GM21786 (cell line): ENCODE measurements at regions not wholly inside any gene's neighbourhood (a gene's known extent, or its start where the extent isn't known, plus 50 kb on each side); places are given as distances from the start of the nearest gene placed in this dataset.

Experiments used
- ATAC-seq: cut with Tn5 transposase; IDR thresholded peaks from one replicate; pipeline ENCODE4 v1.9.1; 2021; ENCODE audit not compliant: unreplicated experiment

DNA sequence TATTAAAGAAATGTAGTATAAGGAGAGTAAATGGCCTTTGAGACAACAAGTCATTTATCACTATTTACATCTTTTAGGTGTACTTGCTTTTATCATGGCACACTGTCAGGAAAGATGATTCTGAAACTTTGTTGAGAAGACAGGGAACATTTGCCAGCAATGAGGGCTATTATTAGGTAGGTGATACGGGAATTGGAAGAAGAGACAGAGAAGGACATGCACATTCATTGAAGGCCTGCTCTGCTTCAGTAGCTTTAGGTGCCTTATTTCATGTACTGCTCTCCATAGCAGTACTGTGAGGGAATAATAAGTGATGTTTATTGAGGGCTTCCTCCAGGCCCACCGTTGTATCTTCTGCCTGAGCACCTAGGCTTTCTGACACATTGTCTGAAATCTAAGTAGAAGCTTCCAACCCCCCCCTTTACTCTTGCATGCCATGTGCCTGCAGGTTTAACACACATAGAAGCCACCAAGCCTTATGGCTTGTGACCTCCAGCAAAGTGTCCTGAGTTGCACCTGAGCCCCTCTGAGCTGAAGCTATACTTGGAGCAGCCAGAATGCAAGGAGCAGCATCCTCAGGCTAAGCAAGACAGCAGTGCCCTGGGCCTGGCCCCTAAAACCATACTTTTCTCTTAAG, 275.2 kb upstream of the VLDLR start:
- ATAC-seq, result no peak

DNA sequence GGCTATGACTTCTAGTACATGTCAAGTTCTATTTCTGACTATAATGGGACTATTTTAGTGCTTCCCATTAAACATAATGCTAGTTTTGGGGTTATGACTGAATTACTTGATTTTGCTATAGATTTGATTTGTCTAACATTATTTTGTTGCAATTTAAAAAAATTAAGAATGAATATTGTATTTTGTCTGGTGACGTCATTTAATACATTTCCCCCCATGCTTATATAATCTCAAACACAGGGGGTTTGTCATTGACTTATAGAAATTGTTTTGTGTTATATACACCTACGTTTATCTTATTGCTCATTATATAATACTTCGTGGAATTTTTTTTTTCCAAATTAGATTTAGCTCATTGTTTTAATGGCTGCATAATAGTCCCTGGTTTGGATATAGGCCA, 270.3 kb upstream of the VLDLR start:
- ATAC-seq, result no peak

DNA sequence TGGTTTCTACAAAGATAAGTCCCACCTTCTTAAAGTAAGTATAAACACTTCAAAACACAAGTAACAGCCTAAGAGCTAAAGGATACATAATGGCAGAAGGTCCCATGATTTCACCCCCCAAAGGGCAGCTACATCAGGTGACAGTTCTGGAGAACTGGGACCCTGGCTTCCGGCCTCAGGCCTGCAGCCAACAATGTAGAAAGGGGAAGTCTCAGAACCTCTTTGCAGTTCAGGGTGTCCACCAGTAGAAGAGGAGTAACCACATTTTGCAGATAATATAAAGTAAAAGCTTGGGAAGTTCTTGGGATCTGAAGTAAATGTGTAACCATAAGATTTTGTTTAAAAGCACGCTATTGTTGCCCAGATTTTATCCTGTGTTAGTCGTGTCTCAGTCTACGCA, 267.4 kb upstream of the VLDLR start:
- ATAC-seq, result no peak

DNA sequence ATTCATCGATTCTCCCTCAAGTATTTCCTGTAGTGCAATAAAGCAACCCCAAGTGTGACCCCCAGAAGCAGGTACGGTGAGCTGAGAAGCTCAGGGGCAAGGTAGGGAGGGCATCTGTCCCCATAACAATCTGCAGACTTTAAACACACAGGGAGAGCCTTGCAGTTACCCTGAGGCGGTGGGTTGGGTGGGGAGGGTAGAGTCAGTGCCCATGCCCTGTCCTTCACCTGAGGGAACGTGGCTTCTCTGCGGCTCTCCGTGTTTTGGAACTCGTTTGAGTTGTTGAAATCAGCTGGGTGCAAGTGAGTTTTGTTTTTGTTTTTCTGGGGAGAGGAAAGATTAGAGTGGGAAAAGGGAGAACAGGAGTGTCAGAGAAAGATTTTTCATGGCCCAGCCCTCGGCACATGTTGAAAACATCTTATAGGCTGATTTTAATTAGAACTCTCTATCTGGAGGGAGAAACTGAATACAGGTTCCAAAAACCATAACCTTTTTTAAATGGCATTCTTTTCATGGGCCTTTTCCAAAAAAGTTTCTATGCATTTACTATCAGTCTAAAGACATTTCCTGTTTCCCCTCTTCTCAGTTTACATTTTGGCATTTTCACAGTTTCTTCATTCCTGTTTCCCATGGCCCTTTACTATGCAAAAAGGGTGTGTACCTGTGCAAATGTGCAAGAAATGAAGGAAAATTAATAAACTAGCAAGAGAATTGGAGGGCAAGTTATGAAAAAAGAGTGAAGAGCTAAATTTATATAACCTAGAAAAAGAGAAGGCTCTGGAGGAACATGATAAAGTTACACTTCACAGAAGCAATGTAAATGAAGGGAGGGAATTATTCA, 266.5 kb upstream of the VLDLR start:
- ATAC-seq, result no peak

DNA sequence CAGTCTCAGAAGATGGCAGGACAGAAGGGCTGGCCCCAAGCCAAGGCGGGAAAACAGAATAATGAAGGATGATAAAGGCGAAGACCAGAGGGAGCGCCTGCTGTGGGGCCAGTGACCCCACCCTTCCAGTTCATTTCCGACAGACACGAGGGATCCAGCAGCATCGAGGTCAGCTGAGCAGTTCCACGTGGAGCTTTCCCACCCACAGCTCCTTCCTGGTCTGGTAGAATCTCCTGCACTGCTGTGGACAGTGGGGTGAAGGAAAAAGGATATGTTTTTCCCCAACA, 265.9 kb upstream of the VLDLR start:
- ATAC-seq, result no peak

DNA sequence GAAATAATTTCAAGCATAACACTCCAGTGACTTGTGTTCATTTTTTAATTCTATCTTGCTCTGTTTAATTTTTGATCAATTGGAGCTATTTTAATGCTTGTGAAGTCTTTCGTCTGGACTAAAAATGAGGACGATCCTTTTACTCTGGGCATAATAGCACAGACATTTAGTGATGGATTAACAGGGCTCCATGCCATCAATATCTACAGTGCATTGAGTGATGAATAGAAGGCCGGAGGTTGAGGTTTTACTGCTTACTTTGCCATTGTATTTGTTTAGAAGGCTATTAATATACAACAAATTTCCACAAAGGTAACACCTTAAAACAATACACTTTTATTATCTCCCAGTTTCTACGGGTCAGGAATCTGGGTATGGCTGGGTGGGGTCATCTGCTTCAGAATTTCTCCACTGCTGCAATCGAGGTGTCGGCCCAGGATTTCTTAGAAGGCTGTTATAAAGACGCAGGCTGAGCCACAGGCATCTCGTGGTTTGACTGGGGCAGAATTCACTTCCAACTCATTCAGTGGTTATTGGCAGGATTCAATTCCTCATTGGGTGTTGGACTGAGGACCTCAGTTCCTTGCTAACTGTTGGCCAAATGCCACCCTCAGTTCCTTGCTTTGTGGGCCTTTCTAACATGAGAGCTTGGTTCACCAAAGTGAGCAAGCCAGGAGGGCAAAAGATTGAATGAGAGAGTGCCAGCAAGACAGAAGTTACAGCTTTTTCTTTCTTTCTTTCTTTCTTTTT, 265.4 kb upstream of the VLDLR start:
- no peak for ATAC-seq

DNA sequence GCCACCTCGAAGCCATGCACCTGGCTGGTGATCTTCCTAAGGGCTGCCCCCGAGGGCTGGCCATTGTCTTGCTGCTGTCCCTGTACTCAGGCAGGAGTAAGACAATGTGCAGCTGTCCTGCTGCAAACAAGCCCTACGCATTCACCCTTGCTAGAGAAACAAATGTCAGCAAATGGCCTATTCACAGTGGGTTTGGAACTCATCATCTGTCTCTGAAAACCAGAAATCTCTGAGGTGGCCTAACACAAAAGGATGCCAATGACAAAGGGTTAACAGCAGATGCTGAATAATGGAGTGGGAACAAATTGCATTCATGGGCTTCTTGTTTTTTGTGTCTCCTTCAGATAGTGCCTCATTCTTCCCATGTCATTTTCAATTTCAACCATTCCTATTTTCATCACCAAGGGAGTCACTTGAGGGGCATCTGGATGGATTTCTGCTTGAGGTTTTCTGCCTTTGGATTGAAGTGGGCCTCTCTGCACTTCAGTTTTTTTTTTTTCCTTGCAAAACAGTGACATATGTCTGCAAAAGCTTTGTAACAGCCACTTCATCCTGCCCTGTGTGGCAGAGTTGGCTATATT, 261.6 kb upstream of the VLDLR start:
- ATAC-seq, result no peak

DNA sequence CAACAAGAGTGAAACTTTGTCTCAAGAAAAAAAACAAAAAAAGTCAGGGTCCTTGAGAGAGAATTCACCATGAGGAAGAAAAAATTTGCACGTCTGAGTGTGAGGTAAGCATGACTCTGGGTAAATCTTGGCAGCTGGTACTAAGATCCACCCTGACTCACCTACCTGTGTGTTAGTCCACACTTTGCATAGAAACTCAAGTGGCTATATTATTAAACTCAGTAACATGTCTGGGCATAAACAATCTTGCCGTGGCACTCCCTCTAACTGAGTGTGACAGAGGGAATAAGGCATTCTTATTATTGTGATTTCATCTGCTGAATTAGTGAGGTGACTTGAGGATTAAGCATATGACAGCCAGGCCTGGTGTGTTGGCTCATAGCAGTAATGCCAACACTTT, 259.4 kb upstream of the VLDLR start:
- ATAC-seq, result no peak

DNA sequence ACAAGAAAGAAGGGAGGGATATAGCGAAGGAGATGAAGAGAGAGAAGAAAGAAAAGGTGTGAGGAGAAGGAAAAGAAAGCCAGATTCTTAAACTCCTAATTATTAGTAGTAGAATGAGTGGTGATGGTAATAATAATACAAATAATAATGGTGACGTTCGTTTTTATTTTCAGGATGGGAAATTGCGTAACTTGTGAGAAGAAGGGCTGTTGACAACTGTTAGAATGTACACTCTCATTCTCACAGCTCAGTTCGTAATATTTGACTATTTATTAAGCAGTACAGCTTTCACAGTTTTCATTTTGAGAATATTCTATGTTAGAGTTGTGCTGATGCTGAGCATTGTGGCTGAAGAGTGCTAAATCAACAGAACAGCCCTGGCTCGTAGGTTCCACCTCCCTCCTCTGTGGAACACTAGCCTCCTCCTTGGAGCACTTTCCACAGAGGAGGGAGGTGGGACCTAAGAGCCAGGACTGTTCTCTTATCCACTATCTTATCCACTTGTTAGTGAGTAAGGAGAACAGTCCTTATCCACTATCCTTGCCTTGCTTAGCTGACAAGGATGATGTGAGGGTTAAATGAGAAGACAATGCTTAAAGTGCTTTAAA, 258.3 kb upstream of the VLDLR start:
- no peak for ATAC-seq

DNA sequence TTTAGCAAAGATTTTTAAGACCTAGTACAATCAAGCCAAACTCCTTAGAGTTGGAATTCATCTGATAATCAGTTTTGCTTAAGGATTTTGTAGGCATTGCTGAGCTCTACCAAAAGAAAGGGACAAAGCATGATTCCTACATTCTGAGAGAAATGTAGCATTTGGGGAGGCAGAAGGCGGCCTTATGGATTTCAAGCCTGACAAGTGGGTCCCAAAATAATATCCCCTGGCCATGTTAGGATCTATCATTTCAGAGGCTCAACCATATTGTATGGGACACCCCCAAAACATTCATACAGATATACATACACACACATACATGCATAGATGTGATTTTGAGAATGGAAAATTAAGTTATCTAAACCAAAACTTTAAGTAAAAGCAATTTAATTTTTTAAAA, 257.8 kb upstream of the VLDLR start:
- ATAC-seq, result no peak

DNA sequence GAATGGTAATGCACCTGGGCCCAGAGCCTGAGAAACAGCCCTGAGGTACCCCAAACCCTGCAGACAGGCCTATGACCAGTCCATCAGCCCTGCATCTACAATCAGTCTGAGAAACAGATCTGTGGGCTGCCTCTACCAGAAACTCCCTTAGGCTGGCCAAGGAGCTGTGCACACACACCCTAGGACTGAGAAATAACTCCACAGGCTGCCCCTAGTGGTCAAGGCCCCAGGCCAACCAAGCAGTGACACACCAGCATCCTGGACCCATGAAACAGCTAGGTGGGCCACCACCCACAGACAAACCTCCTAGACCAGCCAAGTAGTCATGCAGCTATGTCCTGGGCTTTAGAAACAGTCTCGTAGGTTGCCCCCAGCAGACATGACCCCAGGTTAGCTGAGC, 253.6 kb upstream of the VLDLR start:
- ATAC-seq, result no peak

DNA sequence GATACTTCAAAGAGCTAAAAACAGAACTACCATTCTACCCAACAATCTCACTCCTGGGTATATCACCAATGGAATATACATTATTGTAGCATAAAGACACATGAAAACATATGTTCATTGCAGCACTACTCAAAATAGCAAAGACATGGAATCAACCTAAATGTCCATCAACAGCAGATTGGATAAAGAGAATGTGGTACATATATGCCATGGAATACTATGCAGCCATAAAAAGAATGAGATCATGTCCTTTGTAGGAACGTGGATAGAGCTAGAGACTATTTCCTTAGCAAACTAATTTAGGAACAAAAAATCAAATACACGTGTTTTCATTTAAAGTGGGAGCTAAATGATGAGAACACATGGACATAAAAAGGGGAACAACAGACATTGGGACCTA, 247.9 kb upstream of the VLDLR start:
- ATAC-seq, result no peak

DNA sequence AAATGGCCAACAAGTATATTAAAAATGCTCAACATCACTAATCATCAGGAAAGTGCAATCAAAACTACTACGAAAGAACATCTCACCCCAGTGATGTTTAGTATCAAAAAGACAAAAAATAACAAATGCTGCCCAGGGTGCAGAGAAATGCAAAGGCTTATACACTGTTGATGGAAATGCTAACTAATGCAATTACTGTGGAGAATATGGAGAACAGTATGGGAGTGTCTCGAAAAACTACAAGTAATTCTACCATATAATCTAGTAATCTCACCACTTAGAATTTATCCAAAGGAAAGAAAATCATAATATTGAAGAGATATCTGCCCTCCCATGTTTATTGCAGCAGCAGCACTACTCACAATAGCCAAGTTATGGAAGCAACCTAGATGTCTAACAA, 246.5 kb upstream of the VLDLR start:
- ATAC-seq, result no peak

DNA sequence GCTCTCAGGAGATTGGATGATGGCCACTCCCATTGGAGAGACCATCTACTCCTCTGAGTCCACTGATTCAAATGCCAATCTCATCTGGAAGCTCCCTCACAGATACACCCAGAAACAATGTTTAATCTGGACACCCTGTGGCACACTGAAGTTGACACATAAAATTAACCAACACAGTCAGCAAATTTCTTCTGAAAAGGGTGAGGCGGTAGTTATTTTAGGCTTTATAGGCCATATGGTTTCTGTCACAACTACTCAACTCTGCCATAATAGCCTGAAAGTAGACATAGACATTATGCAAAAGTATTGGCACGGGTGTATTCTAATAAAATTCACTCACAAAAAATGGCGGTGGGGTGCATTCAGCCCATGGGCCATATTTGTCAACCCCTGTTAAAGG, 244.5 kb upstream of the VLDLR start:
- no peak for ATAC-seq

DNA sequence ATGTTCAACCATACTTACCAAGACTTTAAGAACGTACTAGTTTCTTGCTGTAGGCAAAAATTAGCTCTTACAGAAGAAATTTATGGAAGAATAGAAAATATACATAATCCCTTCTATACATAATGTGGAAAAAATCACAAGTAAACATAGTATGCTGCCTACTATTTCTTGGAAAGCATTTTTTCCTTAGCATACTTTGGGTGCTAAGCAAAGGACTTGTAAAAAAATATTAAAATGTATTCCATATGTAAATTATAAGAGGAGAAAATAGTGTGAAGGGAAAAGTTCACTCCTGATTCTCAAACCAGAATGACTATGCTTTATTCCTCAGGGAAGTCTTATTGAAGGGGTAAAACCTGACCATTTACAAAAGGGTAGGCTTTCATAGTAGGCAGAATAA, 243.8 kb upstream of the VLDLR start:
- ATAC-seq, result no peak

DNA sequence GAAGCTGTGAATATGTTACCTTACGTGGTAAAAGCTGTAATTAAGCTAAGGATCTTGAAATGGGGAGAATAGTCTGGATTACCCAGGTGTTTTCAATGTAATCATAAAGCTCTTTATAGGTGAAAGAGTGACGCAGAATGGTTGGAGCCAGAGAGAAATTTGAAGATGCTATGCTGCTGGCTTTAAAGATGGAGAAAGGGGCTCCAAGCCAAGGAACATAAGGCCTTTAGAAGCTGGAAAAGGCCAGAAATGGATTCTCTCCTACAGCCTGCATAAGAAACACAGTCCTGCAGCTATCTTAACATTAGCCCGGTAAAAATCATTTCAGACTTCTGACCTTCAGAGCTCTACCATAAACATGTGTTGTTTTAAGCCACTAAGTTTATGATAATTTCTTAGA, 243.3 kb upstream of the VLDLR start:
- ATAC-seq, result no peak

DNA sequence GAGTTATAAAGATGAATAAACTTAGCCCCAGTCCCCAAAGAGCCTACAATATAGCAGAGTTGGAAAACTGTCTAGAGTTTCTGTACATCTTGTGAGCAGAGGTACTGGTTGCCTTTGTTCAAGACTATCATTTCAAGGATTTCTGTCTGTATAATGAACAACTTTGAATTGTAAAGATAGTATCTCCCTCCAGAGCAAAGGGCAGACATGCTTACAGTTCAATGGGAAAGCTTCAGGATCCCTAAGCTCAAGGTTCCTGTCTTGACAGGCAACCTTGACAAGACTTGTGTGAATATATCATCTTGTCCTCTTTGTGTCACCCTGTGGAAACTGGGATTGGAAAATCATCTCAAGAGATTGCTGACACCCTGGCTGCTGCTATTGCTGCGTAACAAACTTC, 242.8 kb upstream of the VLDLR start:
- ATAC-seq, result no peak

DNA sequence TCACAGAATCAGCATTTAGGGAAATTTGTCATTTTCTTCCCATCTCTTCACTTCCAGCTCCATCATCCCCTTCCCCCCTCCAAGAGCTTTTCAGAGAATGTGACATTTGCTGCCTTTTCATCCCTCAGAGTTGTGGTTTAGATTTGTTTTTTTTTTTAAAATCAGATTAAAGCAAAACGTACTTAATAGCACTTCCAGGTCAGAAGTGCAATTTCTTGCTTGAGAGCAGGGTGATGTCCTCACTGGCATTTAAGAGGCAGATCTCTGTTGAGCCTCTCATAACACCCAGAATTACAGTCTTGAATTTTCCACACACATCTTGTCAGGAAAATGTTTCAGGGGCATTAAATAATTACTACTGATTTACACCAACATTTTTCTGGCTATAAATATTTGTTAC, 236.8 kb upstream of the VLDLR start:
- ATAC-seq, result no peak

DNA sequence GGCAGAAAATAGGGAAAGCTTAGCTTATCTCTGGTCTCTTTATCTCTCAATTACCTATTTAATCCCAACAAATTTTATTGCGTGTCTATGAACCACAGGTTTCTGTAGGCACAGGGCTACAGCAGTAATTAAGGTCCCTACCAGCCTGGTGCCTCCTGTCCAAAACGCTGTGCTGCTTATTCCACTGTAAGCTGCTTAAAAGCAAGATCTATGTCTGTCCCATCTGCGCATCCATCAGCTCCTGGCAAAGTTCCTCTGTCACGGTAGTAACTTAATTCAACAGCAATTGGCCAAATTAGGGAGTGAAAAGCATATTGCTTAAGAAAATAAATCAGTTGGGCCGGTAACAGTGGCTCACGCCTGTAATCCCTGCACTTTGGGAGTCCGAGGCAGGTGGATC, 235.8 kb upstream of the VLDLR start:
- ATAC-seq, result no peak

DNA sequence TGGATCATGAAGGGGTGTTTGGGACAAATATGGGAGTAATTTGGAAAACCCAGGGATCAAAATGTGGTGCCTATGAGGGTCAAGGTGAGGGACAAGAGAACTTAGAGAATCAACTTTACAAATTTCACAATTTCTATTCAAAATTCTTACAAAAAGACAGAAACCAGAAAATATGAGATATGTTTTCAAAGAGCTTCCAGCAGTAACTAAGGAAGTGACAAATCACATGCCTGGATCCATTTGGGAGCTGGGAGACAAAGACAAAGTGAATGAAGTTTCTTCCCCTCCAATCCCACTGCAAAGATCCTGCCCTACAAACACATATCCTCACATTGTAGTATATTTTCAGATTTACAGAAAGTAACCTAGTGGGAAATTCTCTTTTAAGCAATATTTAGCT, 235.0 kb upstream of the VLDLR start:
- no peak for ATAC-seq

DNA sequence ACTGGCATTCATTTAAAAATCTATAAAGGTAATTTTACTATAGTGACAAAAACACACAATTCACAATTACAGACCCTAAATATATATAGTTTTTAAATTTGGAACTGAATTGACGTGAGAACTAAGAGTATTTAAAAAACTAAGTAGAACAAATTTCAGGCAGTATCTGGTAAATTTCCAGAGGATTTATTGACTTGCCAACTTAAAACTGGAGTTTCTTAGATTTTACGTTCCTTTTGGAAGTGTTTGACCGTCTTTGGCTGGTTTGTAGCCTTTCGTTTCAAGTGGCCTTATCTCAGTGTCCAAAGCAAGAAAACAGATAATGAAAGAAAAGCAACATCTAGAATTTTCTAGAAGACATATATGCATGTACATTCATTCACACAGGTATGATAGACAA, 234.4 kb upstream of the VLDLR start:
- no peak for ATAC-seq

DNA sequence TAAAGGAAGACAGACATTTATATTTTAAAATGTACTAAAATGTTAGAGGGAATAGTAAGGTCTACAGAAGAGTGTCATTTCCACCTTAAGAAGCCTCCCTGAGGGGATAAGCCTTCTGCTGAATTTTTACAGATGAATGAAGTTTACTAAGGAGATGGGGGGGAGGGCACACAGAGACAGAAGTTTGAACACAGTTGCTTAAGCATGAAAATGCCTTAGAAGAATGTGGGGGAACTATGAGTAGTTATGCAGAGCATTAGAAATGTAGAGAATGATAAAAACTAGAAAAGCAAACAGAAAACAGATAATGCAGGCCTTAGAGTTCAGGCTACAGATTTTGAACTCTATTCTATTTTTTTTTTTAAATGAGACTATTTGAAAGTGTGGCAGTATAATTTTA, 232.2 kb upstream of the VLDLR start:
- ATAC-seq, result no peak
